Fibroblast of gingiva (primary cell): ENCODE measurements at regions not wholly inside any gene's neighbourhood (a gene's known extent, or its start where the extent isn't known, plus 50 kb on each side); places are given as distances from the start of the nearest gene placed in this dataset.

ENCODE experiments used
- DNase-seq: peaks from one replicate; pipeline ENCODE4 v3.0.0-alpha.2; 2011; ENCODE audit warnings: low read depth

DNA sequence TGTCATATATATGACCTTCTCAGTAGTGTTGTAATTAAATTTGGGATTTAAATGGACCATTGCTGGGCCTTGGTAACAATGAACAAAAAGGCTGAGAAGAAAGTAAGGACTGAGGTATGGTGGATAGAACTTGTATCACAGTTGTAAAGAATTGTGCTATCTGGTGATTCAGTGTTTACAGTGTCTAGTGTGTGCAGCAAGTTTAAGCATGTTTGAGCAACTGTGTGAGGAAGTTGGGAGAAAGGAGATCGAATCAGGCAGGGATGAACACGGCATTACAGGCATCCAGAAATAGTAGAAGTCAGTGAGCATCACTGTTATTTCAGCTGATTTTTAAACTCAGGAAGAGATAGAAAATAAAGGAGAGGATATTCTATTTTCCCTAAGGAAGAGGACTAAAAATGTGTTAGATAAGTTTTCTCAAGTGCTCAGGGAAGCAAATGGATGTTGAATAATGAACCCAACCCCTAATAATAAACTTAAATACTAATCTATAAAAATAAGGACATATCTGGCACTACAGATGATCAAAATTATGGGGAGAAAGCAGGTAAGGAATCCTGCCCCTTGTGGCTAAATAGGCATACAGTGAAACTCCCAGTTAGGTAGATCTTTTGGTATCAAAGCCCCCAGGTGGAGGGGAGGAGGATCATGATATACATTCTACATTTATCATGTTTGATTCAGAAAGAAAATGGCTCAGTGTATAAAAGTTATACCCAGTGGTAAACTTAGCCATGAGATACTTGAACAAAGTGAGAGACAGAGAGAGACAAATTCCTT, 361.0 kb upstream of the ANO3 start:
- no peak for DNase-seq

DNA sequence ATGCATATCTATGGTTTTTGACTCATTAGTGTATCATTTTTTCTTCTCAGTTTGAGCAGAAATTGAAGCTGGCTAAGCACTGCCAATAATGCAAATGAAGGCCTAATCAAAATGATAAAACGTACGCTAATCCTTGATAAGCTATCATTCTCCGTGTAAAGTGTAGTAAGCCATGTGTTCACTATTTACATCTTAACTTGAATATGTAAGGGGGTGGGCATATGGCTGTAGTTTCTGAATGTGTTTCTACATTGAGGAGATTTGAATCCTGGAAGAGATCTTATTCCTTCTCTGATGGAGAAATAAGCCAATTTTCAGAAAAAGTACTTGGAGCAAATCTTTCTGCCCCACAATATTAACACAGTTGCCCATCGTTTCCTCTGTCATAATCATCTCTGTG, 351.8 kb upstream of the ANO3 start:
- DNase-seq, result no peak

DNA sequence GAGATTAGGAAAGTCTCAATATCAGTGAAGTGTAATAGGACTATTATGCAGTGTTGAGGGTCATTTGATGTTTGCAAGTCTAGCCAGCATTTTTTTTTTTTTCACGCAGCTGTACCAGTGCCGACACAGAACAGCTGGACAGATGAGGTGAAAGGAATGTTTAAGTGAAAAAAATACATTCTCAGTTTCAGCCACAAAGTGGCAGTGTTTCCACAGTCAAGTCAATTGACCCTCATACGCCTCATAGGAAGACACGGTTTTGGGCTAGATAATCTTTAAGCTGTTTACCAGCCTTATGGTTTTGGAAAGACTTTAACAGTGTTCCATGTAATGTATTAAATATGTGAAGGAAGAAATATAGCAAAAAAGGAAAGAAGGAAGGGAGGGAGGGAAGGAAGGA, 349.9 kb upstream of the ANO3 start:
- DNase-seq, result peak; percentile 70

DNA sequence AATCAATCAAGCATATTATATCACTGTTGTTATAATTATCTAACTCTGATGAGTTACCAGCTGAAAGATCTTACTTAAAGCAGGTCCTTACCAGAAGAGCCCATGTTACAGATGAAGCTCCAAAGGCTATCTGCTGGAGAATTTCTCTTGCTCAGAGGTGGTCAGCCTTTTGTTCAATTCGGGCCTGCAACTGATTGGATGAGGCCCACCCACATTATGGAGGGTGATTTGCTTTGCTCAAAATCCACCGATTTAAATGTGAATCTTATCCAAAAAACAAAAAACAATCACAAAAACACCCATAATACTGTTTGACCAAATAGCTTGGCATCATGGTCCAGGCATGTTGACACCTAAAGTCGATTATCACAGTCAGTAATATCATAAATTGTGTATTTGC, 348.6 kb upstream of the ANO3 start:
- no peak for DNase-seq

DNA sequence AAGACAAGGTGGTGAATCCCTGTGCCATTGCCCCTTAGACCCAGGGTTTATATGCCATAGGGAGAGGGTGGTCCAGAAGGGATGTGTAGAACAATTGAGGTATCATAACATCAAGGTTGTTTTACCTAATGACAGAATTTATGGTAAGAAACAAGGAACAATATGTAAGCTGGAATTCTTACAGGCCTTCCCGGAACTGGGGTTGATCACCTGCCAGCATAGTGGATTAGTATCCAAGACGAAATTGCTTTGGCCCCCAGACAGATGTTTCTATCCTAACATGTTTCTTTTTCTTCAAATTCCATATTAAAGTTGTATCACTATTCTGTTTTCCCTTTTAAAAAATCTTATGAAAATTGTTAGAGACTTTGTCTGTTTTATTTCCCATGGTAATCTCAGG, 343.8 kb upstream of the ANO3 start:
- DNase-seq, result no peak

DNA sequence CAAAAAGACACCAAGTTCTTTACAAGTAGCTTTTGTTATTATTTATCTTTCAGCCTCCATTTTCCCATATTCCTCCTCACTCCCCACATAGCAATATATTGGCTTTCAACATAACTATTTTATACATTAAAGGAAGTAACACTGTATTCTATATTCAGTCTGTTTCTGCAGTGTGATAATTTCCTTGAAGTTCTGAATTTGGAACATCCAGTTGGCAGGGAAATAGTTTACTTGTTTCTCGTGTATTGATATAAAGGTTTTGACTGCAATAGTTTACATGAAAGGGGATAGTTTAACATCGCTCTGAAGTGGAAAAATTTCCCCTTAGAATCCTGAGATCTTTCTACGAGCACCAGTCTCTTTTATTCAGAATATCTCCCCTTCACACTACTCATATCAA, 341.5 kb upstream of the ANO3 start:
- DNase-seq, result no peak

DNA sequence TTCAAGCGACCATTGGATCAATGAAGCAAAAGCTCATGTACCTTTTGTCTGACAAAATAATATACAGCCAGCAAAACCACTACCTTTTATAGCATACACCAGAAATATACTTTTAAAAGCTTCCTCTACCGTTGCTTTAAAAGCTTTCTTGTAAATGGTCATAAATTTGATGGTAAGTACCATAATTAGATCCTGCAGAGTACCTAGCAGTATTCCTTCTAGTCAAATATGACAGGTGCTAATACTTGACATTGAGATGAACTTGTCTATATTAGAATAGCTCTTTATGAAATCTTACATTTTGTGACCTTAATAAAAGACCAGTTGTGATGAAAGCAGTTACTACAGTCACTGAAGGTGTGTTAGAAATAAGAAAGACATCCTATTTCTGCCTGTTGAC, 340.5 kb upstream of the ANO3 start:
- DNase-seq, result no peak

DNA sequence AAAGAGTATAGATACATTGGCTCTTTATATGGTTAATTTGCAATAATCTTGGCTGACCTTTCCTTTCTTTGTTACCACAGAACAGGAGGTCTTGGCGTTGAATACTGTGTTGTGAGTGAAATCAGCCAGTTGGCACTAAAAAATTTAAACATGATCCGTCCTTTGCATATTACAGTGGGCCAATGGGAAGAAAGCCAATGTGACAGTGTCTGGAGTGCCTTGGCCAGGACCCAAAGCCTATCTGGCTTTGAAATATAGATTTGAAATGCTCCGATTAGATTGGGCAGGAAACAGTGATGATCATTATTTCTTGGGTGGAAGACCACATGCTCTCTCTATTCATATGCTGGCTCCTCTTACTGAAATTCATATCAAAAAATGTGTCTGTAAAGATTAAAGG, 339.6 kb upstream of the ANO3 start:
- DNase-seq, result peak; percentile 57

DNA sequence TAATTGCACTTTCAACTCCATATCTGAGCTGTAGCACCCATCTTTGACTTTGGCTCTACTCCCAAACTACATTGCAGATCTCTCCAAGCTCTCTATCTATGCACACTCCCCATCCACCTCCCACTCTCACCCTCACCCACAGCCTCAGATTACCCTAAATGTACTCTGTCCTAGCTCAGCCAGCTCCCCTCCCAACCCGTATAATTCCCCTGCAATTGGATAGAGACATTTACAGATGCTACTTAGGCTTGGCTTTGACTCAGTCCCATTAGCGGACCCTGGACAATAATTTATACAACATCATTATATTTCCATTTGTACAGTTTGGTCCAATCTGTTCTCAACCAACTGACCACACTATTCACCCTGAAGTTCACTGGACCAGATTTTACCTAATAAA, 338.9 kb upstream of the ANO3 start:
- DNase-seq, result no peak

DNA sequence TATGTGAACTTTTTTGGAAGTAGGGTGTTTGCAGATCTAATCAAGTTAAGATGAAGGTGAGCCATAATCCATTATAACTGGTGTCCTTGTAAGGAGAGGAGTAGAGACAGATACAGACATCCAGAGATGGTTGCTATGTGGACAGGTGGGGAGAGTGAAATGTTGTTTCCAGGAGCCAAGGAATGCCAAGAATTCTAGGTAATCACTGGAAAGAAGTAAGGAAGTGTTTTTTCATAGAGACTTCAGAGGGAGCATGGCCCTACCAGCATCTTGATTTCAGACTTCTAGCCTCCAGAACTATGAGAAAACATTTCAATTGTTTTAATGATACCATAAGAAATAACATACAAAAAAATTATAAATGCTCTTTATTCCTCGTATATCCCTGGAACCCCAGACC, 320.5 kb upstream of the ANO3 start:
- no peak for DNase-seq

DNA sequence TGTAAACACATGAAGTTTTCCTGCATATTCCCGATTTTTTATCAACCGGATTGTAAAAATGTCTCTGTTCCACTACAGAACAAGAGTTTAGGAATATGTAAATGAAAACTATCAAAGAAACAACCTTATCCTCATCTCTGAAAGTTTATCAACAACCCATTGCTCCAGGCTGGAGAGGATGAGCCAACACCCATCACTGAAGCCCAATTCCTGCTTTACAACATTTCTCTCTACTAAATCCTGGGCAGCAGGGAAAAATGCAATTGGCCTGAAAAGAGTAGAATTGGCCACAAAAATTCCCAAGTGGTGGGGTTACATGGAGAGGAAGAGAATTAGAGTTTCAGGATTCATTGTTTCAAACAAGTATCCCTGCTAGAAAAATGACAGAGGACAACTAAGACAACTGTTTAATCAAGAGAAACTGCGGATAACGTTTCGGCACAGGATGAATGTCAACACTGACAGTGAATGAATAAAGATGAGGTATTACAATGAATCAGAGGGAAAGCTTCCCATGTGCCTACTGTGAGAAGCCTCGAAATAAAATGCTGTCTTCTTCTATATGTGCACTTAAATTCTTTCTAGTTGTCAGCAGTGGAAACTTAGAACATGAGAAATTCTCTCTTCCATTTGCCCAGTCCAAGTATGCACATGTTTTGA, 317.3 kb upstream of the ANO3 start:
- no peak for DNase-seq

DNA sequence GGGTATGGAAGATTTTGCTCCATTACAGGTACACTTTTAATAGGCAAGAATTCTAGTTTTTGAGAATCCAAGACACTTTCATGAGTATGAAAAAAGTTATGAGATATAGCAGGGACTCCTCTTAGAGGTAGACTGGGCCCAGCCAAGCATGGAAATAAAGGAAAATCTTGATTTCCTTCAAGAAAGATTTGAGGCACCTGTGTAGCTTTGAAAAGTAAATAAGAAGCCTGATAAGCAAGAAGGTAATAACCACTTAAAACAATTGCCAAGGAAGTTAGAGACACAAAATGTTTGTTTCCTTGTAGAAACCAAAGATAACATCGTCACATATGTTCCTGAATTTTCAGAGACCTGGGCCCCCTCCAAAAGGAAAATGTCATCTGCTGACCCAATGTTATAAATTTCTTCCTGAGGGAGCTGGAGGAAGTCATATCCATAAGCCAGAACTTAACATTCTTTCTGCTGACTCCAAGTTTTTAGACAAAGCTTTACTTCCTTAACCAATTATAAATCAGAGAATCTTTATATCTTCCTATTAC, 314.5 kb upstream of the ANO3 start:
- DNase-seq, result no peak

DNA sequence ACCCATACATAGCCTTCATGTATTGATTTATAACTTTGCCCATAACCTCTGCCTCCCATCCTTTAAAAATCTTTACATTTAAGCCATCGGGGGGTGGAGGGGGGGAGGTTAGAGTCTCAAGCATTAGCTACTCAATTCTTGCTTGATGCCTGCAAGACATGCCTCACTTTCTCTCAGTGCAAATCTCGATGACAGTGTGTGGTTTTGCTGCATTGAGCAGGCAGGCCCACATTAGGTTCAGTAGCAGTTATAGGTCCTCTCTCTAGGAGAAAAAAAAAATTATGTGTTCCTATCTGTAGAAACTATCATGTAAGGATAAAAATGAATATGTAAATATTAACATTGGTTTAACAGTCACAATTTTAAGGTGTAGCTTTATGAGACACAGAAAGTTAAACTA, 314.0 kb upstream of the ANO3 start:
- DNase-seq, result no peak

DNA sequence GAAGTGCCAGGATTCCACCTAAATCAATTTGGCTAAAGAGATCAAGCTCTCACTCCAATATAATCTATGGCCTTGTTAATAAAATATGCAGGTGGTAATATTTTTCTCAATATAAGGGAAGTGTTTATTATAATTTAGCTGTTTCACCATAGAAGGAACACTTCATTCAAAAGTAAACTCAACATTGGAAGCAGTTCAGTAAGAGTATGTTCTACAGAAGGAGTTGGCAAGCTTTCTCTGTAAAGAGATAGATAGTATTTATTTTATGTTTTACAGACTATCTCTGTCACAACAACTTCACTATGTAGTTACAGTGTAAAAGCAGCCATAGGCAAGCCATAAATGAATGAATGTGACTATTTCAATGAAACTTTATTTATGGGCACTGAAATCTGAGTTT, 313.6 kb upstream of the ANO3 start:
- DNase-seq, result no peak

DNA sequence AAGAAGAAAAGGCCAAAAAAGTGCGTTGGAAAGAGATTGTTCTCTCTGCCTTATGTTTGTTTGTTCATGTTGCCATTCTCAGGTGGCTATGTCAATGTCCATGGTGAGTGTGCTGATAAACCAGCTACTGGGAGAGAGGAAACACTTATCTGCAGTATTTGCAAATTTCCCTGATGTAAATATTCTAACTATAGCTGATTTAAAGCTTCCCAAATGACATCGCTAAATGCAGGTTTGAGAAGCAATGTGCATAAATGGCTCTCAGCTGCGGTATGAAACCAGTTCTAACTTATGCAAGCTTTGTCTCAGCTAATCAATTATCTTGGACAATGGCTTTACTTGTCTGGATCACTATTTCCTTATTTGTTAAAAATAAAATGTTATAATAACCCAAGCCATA, 312.5 kb upstream of the ANO3 start:
- no peak for DNase-seq

DNA sequence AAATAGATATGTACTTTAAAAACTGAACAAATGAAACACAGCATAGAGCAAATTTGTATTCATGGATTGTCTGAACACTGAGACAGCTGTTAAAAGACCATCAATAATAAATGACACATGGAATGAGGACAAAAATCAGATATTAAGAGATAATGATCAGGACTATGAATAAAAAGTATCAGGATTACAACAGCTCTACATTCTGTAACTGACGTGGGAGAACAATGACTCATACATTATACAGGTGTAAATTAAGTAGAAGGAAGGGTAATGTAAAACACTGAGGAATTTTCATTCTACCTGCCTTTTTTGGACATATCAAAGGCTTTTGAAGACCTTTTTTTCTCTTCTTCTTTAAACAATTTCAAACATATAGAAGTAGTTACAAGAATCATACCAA, 310.9 kb upstream of the ANO3 start:
- DNase-seq, result no peak

DNA sequence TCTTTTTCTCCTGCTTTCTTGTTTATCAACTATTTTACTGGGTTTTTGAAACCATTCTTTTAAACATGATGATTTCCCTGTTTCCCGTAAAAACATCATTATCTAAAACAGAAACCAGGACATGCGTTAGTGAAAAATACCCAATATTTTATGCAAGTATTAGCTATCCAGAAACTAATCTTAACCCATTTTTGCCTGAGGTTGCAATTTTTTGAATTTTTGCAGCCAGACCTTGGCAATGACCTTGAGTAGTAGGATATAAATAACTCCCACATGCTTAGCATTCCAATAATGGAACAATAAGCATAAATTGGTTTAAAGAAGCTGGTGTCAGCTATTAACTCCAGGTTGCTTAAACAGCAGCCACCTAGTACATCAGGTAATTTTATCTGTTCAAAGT, 308.9 kb upstream of the ANO3 start:
- no peak for DNase-seq

DNA sequence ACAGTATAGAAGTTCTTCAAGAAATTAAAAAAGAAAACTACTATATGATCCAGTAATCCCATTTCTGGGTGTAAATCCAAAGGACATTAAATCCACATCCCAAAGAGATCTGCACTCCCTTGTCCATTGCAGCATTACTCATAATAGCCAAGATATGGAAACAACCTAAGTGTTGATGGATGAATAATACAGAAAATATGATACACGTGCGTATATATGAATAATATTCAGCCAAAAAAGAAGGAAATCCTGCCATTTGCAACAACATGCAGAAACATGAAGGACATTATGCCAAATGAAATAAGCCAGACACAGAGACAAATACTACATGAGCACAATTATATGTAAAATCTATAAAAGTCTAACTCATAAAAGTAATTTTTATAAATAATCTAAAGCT, 306.3 kb upstream of the ANO3 start:
- no peak for DNase-seq

DNA sequence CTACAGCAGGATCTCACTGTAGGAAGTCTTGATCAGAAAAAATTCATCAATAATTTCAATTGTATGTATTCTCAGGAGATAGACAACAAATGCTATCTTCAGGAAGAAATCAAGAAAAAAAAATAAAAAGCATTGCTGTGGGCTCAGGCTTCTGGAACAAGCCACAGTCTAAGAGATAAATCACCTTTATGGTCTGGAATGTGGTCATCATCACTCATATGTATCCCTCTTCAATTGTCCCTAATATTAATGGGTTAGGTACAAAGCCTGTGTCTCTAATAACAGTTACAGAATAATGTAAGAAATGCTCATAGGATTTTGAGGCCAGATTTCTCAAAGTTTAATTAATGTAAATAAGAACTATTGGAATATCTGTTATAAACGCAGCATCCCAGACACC, 305.9 kb upstream of the ANO3 start:
- DNase-seq, result no peak

DNA sequence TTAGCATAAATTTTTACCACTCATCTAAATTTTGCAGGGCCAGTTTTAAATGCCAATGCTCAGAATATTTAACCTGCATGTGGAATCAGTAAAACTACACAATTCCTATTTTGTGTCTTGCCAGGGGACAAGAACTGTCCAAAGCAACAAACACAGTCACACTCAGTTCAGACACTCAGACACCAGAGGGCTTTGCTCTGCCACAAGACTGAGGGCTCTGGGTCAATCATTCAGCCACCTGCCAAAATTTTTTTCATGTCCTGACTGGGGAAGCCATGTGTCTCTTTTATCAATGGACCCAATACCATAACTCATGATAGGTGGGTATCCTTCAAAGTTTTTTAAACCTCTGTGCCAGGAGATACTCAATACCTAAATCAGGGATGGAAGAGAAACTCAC, 304.0 kb upstream of the ANO3 start:
- no peak for DNase-seq

DNA sequence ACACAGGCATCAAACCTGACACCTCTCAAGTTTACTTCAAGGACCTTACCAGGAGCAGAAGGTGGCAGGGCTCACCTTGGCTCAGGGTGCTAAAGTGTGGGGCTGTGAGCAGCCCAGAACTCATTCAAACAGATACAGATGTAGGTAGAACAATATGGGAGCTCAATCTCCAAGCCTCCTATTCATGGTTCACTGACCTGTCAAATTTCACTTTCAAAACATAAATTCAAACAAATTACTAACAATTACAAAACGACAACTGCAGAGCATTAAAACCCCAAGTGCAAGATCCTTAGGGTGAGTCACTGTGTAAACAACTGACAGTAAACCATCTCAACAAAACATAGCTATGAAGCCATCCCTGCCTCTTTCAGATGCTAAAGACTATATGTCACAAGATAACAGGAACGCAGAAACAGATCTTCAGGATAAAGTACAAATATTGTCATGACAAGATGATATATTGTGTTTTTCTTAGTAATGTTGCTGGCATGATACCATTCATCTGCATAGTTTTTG, 303.5 kb upstream of the ANO3 start:
- DNase-seq, result peak; percentile 50

DNA sequence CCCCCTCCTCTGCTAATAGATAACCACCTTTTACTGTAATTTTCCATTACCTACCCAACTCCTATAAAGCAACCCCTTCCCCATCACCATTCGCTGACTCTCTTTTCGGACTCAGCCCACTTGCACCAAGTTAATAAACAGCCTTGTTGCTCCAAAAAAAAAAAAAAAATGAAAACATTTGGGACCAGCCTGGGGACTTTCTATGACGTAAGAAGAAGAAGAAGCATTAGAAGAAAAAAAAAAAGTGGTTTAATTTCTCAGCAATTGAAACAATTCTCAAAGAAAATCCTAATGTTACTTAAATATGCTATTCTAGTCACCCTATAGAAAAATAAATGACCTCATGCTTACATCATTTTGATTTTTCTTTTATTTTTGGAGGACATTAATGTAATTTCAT, 301.5 kb upstream of the ANO3 start:
- DNase-seq, result no peak

DNA sequence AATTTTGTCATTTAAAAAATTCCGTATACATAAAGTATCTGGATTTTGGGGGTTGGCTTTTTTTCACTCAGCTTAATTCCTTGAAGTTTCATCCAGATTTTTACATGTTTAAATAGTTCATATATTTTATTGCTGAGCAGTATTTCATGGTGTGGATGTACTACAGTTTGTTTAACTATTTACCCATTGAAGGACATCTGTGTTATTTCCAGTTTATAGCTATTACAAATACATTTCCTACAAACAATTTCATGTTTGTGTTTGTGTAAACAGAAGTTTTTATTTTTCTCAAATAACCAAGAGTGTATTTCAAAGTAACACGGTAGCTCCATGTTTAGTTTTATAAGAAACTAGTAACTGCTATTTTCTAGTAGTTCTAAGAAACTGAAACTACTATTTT, 299.7 kb upstream of the ANO3 start:
- no peak for DNase-seq

DNA sequence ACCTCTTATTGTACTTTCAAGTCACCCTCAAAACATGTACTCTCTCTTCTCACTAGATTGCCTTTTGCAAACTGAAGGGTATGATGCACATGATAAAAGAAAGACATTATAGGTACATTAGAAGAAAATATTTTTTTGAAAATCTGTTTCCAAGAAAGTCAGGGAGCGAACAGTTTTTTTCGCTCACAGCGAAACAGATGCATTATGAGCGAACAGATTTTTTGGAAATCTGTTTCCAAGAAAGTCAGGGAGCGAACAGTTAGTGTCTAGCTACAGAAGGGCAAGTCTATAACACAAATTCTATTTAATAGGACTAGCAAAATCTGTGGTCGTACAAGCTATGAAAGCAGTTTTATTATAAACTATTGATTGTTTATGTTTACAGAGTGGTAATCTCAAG, 296.2 kb upstream of the ANO3 start:
- DNase-seq, result no peak
